ENCODE measurements at regions not wholly inside any gene's neighbourhood (a gene's known extent, or its start where the extent isn't known, plus 50 kb on each side); places are given as distances from the start of the nearest gene placed in this dataset.
A peak's percentile ranks its signal among the peaks of the same experiment; 100 is the strongest.

DNA sequence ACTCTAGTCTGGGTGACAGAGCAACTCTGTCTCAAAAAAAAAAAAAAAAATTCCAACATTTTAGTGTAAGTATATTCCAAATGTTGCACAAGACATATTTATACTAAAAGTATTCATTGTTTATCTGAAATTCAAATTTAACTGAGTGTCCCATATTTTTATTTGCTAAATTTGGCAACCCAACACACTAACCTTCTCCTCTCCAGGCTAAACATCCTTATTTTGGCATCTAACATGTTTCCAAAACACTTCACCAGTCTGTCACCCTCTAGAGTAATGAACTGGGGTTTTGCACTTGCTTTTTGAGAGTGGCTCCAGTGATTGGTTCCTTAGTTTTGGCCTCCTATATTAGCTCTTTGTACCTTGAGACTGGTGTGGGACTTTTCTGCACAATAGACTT is 243.4 kb upstream of the SALL1 start:
- TF ChIP-seq, protein P1, sequence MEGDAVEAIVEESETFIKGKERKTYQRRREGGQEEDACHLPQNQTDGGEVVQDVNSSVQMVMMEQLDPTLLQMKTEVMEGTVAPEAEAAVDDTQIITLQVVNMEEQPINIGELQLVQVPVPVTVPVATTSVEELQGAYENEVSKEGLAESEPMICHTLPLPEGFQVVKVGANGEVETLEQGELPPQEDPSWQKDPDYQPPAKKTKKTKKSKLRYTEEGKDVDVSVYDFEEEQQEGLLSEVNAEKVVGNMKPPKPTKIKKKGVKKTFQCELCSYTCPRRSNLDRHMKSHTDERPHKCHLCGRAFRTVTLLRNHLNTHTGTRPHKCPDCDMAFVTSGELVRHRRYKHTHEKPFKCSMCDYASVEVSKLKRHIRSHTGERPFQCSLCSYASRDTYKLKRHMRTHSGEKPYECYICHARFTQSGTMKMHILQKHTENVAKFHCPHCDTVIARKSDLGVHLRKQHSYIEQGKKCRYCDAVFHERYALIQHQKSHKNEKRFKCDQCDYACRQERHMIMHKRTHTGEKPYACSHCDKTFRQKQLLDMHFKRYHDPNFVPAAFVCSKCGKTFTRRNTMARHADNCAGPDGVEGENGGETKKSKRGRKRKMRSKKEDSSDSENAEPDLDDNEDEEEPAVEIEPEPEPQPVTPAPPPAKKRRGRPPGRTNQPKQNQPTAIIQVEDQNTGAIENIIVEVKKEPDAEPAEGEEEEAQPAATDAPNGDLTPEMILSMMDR (IDR thresholded peaks at IDR 0.05): no peak
- TF ChIP-seq POLR2A (IDR thresholded peaks at IDR 0.05): no peak
- Histone ChIP-seq H3K4me1 (no peaks in the 10 kb centered on the region), H3K4me3 (no peak overlapping the region), H3K27me3 (no peaks in the 10 kb centered on the region), H3K27ac (no peak overlapping the region), H3K36me3 (no peaks in the 10 kb centered on the region), H3K9me3 (no peaks in the 10 kb centered on the region)
- DNase-seq: no peak
- intact Hi-C loops (cut with DNase I; ENCODE audit: low total_unique reads): no loop called here

GRCh38 chr16:51393381-51394005 is 242.4 kb upstream of the SALL1 start:
- no peak for DNase-seq
- Histone ChIP-seq H3K36me3 (no peaks in the 10 kb centered on the region), H3K4me1 (no peaks in the 10 kb centered on the region), H3K27me3 (no peaks in the 10 kb centered on the region), H3K9me3 (no peaks in the 10 kb centered on the region), H3K4me3 (no peak overlapping the region), H3K27ac (no peak overlapping the region)
- TF ChIP-seq POLR2A (IDR thresholded peaks at IDR 0.05): no peak
- TF ChIP-seq, protein P1 (IDR thresholded peaks at IDR 0.05): no peak
- intact Hi-C loops (cut with DNase I; ENCODE audit: low total_unique reads): no loop called here

GRCh38 chr16:51392521-51393187 is 241.6 kb upstream of the SALL1 start:
- intact Hi-C loops (cut with DNase I; ENCODE audit: low total_unique reads): no loop called here
- TF ChIP-seq POLR2A (IDR thresholded peaks at IDR 0.05): no peak
- TF ChIP-seq, protein P1 (IDR thresholded peaks at IDR 0.05): no peak
- H3K4me1 ChIP-seq: no peaks in the 10 kb centered on the region
- no peaks in the 10 kb centered on the region for H3K9me3 ChIP-seq
- H3K27ac ChIP-seq: no peak overlapping the region
- no peak overlapping the region for H3K4me3 ChIP-seq
- no peaks in the 10 kb centered on the region for H3K36me3 ChIP-seq
- peak in 1 of 2 donors; percentile 20 for DNase-seq
- H3K27me3 ChIP-seq: no peaks in the 10 kb centered on the region

GRCh38 chr16:51391798-51392511 is 240.9 kb upstream of the SALL1 start:
- no peaks in the 10 kb centered on the region for H3K27me3 ChIP-seq
- no peaks in the 10 kb centered on the region for H3K4me1 ChIP-seq
- no peak overlapping the region for H3K4me3 ChIP-seq
- TF ChIP-seq, protein P1 (IDR thresholded peaks at IDR 0.05): no peak
- no peak for TF ChIP-seq POLR2A (IDR thresholded peaks at IDR 0.05)
- DNase-seq: no peak
- intact Hi-C loops (cut with DNase I; ENCODE audit: low total_unique reads): no loop called here
- no peaks in the 10 kb centered on the region for H3K9me3 ChIP-seq
- H3K36me3 ChIP-seq: no peaks in the 10 kb centered on the region
- no peak overlapping the region for H3K27ac ChIP-seq

DNA sequence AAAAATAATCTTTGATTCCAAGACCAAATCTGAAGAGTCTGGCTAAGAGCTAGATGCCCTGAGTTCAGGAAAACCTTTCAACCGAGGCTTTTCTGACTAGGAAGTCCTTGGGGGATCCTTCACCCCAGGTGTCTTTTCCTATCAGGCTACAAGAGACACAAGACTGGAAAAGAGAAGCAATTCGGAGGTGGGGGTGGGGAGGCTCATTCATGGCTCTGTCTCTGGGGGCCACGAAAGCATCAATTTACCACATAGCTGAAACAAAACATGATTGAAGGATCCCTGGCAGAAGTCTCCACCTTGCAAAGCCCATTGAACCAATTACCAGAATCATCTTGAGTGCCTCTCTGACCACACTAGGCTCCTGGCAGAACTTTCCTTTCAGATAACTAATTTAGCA is 239.8 kb upstream of the SALL1 start:
- no peaks in the 10 kb centered on the region for H3K9me3 ChIP-seq
- intact Hi-C loops (cut with DNase I; ENCODE audit: low total_unique reads): no loop called here
- no peaks in the 10 kb centered on the region for H3K36me3 ChIP-seq
- no peak overlapping the region for H3K4me3 ChIP-seq
- no peak for TF ChIP-seq POLR2A (IDR thresholded peaks at IDR 0.05)
- TF ChIP-seq, protein P1 (IDR thresholded peaks at IDR 0.05): no peak
- no peaks in the 10 kb centered on the region for H3K4me1 ChIP-seq
- H3K27ac ChIP-seq: no peak overlapping the region
- no peak for DNase-seq
- no peaks in the 10 kb centered on the region for H3K27me3 ChIP-seq

Data from uterus (tissue), 3 donors.